Lower lobe of right lung (tissue), 2 donors: ENCODE measurements at regions not wholly inside any gene's neighbourhood (a gene's known extent, or its start where the extent isn't known, plus 50 kb on each side); places are given as distances from the start of the nearest gene placed in this dataset.
"Not testable (repeated sequence)": the region's sequence is repeated elsewhere in the genome, so short reads cannot be mapped to it uniquely, and the experiment has no call there.

Experiments used
- ATAC-seq, 2 donors: fragments of 200-7000 bp; cut with Tn5 transposase; one replicate each; pipeline ENCODE4 v1.9.1; 2020 to 2022; ENCODE audit warnings: mild to moderate bottlenecking in 2 of 2, moderate library complexity in 2 of 2
- DNase-seq: peaks from one replicate; pipeline ENCODE4 v3.0.0-alpha.2; 2020
- H3K27ac ChIP-seq: fragments of 200-600 bp; one replicate; pipeline ENCODE4 v1.8.0; 2022
- H3K27me3 ChIP-seq: fragments of 200-600 bp; one replicate; pipeline ENCODE4 v1.8.0; 2022; ENCODE audit warnings: low read depth
- H3K36me3 ChIP-seq: fragments of 200-600 bp; one replicate; pipeline ENCODE4 v1.8.0; 2022; ENCODE audit warnings: mild to moderate bottlenecking
- H3K4me1 ChIP-seq: fragments of 200-600 bp; one replicate; pipeline ENCODE4 v1.8.0; 2022
- H3K4me3 ChIP-seq: fragments of 200-600 bp; one replicate; pipeline ENCODE4 v1.8.0; 2022; ENCODE audit warnings: mild to moderate bottlenecking
- H3K9me3 ChIP-seq: fragments of 200-600 bp; one replicate; pipeline ENCODE4 v1.8.0; 2022
- CTCF ChIP-seq: fragments of 200-600 bp; IDR thresholded peaks from one replicate; pipeline ENCODE4 v1.8.0; 2022; ENCODE audit warnings: antibody characterized with exemption, mild to moderate bottlenecking
- intact Hi-C: fragments of 100-400 bp; cut with DNase I; formaldehyde crosslinking; loops from one replicate; pipeline ENCODE4 v1.11.0; 2022
- donor health status: DM: no; HTN: yes; CAD: no; lungs with severe emphysema.

DNA sequence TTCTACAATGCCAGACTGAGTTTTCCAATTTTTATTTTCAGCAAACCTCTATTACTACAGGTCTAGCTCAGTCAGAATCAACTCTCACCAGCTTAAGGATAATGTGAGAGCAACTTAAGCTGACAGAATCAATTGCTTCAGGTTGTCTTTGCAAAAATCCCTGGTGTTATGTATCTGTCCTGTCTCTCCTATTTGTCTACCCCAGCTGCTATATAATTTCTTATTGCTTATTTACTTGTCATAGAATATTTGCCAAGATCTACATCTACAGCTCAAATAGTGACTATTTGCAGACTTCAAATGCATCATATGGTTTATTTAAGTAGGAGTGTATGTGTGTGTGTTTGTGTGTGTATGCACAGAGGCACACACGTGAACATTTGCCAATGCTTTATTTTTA is 54.1 kb downstream of the FOXG1 start:
- no peak for TF ChIP-seq CTCF
- Histone ChIP-seq H3K4me3 (no peak overlapping the region), H3K4me1 (no peaks in the 10 kb centered on the region), H3K36me3 (no peaks in the 10 kb centered on the region), H3K9me3 (peaks cover 9% of the 10 kb centered on the region), H3K27ac (no peak overlapping the region), H3K27me3 (no peaks in the 10 kb centered on the region)
- no peak for DNase-seq
- intact Hi-C loops: no loop called here
- ATAC-seq: no peak

- TF ChIP-seq CTCF: no peak
- Histone ChIP-seq H3K4me1 (no peaks in the 10 kb centered on the region), H3K9me3 (peaks cover 9% of the 10 kb centered on the region), H3K27me3 (no peaks in the 10 kb centered on the region), H3K4me3 (no peak overlapping the region), H3K27ac (no peak overlapping the region), H3K36me3 (no peaks in the 10 kb centered on the region)
- ATAC-seq (no peak), DNase-seq (no peak)
- intact Hi-C loops: no loop called here
Measured at GRCh38 chr14:28821993-28822392, 55.4 kb downstream of the FOXG1 start.

DNA sequence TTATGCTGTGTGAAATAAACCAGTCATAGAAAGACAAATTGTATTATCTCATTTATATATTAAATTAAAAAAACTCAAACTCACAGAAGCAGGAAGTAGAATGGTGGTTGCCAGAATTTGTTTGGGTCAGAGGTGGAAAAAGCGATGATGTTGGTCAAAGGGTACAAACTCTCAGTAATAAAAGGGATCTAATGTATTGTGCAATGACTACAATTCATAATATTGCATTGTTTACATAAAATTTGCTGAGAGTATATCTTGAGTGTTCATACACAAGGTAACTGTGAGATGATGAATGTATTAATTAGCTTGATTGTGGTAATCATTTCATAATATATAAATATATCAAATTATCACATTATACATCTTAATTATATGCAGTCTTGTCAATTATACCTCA is 56.7 kb downstream of the FOXG1 start:
- peaks cover 9% of the 10 kb centered on the region for H3K9me3 ChIP-seq

DNA sequence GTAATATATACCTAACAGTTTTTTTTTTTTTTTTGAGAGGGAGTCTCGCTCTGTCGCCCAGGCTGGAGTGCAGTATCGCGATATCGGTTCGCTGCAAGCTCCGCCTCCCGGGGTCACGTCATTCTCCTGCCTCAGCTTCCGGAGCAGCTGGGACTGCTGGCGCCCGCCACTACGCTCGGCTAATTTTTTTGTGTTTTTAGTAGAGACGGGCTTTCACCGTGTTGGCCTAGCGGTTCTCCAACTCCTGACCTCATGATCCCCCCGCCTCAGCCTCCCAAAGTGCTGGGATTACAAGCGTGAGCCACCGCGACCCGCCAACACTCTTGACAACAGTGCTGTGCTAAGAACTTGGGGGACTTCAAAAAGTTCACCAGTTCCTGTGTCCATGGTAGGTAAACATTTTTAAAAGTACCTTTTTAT is 63.5 kb downstream of the FOXG1 start:
- Histone ChIP-seq H3K36me3 (no peaks in the 10 kb centered on the region), H3K4me1 (no peaks in the 10 kb centered on the region), H3K9me3 (no peaks in the 10 kb centered on the region), H3K27ac (no peak overlapping the region), H3K4me3 (no peak overlapping the region), H3K27me3 (no peaks in the 10 kb centered on the region)
- ATAC-seq (no peak), DNase-seq (no peak)
- intact Hi-C loops: no loop called here
- no peak for TF ChIP-seq CTCF

More for the DNA sequence above, 56.7 kb downstream of the FOXG1 start:
- Histone ChIP-seq H3K27ac (no peak overlapping the region), H3K36me3 (no peaks in the 10 kb centered on the region), H3K27me3 (no peaks in the 10 kb centered on the region), H3K4me3 (no peak overlapping the region), H3K4me1 (no peaks in the 10 kb centered on the region)
- no peak for TF ChIP-seq CTCF
- ATAC-seq: no peak
- no peak for DNase-seq
- intact Hi-C loops: no loop called here

DNA sequence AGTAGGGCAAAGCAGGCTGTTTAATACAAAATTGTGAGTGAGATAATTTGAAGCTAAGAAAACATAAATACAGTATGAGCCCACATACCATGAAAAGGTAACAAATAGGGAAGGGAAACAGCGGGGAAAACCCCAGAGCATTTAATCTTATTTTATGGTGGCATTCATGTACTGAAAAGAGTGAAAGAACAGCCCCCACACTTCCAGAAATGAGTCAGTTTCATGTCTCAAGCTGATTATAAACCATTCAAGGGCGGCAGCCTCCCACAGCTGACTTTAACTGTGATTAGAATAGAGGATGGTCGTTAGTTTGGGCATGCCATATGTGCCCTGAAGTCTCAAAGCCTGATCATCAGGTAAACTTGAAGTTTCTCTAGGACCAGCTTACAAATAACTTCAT is 64.5 kb downstream of the FOXG1 start:
- H3K36me3 ChIP-seq: no peaks in the 10 kb centered on the region
- H3K4me1 ChIP-seq: no peaks in the 10 kb centered on the region

GRCh38 chr14:28842569-28842968 is 76.0 kb downstream of the FOXG1 start:
- H3K9me3 ChIP-seq, H3K4me1 ChIP-seq, intact Hi-C loops, ATAC-seq, H3K27ac ChIP-seq, H3K27me3 ChIP-seq, H3K36me3 ChIP-seq, DNase-seq, H3K4me3 ChIP-seq: not testable (repeated sequence)

More for the DNA sequence above, 64.5 kb downstream of the FOXG1 start:
- DNase-seq (no peak), ATAC-seq (no peak)
- Histone ChIP-seq H3K9me3 (no peaks in the 10 kb centered on the region), H3K27me3 (no peaks in the 10 kb centered on the region), H3K27ac (no peak overlapping the region), H3K4me3 (no peak overlapping the region)
- no peak for TF ChIP-seq CTCF
- intact Hi-C loops: no loop called here
